T-helper 2 cell (primary cell): ENCODE measurements at regions not wholly inside any gene's neighbourhood (a gene's known extent, or its start where the extent isn't known, plus 50 kb on each side); places are given as distances from the start of the nearest gene placed in this dataset.
"Not testable (repeated sequence)": the region's sequence is repeated elsewhere in the genome, so short reads cannot be mapped to it uniquely, and the experiment has no call there.

Experiments
- DNase-seq, 5 experiments: peaks; one replicate each; pipeline versions ENCODE4 v3.0.0 to v3.0.0-alpha.2; 2012 to 2022

- DNase-seq, result no peak
Measured at GRCh38 chr5:37957218-37957617, 117.4 kb upstream of the GDNF start.

GRCh38 chr5:37955748-37956147, 115.9 kb upstream of the GDNF start:
- DNase-seq, result no peak

GRCh38 chr5:37954561-37954960, 114.7 kb upstream of the GDNF start:
- DNase-seq, result no peak

- DNase-seq, result no peak
Measured at GRCh38 chr5:37951946-37952721, 112.3 kb upstream of the GDNF start.

- no peak for DNase-seq
Measured at GRCh38 chr5:37950436-37950835, 110.6 kb upstream of the GDNF start.

GRCh38 chr5:37945446-37945845, 105.6 kb upstream of the GDNF start:
- no peak for DNase-seq

GRCh38 chr5:37943136-37943535, 103.3 kb upstream of the GDNF start:
- not testable (repeated sequence) for DNase-seq

- DNase-seq, result no peak
Measured at GRCh38 chr5:37940931-37941623, 101.2 kb upstream of the GDNF start.

GRCh38 chr5:37938861-37939260, 99.0 kb upstream of the GDNF start:
- DNase-seq, result no peak

GRCh38 chr5:37938076-37938852, 98.4 kb upstream of the GDNF start:
- DNase-seq, result no peak

GRCh38 chr5:37936091-37936490, 96.2 kb upstream of the GDNF start:
- no peak for DNase-seq

- DNase-seq, result no peak
Measured at GRCh38 chr5:37933576-37933975, 93.7 kb upstream of the GDNF start.

GRCh38 chr5:37932450-37932849, 92.6 kb upstream of the GDNF start:
- DNase-seq, result no peak

GRCh38 chr5:37931541-37931940, 91.7 kb upstream of the GDNF start:
- no peak for DNase-seq

GRCh38 chr5:37930350-37930749, 90.5 kb upstream of the GDNF start:
- DNase-seq, result no peak

- no peak for DNase-seq
Measured at GRCh38 chr5:37929791-37930190, 90.0 kb upstream of the GDNF start.

GRCh38 chr5:37927753-37928152, 87.9 kb upstream of the GDNF start:
- not testable (repeated sequence) for DNase-seq

- DNase-seq, result no peak
Measured at GRCh38 chr5:37926732-37927131, 86.9 kb upstream of the GDNF start.

GRCh38 chr5:37921452-37921851, 81.6 kb upstream of the GDNF start:
- no peak for DNase-seq

- no peak for DNase-seq
Measured at GRCh38 chr5:37918424-37918823, 78.6 kb upstream of the GDNF start.

GRCh38 chr5:37916525-37916924, 76.7 kb upstream of the GDNF start:
- DNase-seq, result no peak

GRCh38 chr5:37915097-37915736, 75.4 kb upstream of the GDNF start:
- no peak for DNase-seq
